ENCODE measurements at regions not wholly inside any gene's neighbourhood (a gene's known extent, or its start where the extent isn't known, plus 50 kb on each side); places are given as distances from the start of the nearest gene placed in this dataset.
A peak's percentile ranks its signal among the peaks of the same experiment; 100 is the strongest.

DNA sequence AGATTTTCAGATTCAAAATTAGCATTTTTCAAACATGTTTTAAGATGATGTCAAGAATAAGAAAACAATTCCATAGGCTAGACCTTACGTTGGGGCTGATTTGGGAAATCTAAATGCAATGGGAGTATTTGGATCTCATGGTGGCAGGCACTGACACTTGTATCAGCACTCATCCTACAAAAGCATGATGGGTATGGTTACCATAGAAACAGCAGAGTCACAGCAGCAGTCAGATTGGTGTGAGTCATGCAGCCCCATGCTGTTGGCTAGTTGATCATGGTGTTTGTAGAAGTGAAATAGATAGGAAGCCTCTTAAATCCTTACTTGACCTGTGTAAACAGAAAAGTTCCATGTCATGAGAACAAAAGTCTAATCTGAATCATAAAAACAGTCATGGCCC is 1637.3 kb upstream of the PABPC4L start:
- CTCF ChIA-PET, result no interaction called here

DNA sequence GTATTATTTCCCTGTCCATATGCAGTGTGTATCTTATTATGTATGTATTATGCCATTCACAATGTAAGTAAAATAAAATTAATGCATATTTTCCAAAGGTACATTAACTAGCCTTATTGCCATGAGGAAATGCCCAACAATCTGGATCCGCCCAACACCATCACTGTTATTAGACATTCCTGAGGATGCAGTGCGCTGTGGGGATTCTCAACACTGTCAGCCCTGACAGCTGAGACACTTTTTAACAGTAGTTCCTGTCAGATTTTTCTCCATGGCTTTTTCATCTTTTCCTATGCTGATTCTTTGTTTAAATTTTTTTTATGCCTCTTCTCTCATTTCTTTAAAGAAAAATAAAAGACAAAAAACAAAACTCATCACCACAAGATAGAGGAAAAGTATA is 1632.9 kb upstream of the PABPC4L start:
- TF ChIP-seq EZH2phosphoT487 (IDR thresholded peaks at IDR 0.05; ENCODE audit: borderline replicate concordance, low read length) (no peak), EZH2 (IDR thresholded peaks at IDR 0.05; ENCODE audit: low read length, unreplicated experiment) (no peak)
- TF ChIP-seq, protein P1, sequence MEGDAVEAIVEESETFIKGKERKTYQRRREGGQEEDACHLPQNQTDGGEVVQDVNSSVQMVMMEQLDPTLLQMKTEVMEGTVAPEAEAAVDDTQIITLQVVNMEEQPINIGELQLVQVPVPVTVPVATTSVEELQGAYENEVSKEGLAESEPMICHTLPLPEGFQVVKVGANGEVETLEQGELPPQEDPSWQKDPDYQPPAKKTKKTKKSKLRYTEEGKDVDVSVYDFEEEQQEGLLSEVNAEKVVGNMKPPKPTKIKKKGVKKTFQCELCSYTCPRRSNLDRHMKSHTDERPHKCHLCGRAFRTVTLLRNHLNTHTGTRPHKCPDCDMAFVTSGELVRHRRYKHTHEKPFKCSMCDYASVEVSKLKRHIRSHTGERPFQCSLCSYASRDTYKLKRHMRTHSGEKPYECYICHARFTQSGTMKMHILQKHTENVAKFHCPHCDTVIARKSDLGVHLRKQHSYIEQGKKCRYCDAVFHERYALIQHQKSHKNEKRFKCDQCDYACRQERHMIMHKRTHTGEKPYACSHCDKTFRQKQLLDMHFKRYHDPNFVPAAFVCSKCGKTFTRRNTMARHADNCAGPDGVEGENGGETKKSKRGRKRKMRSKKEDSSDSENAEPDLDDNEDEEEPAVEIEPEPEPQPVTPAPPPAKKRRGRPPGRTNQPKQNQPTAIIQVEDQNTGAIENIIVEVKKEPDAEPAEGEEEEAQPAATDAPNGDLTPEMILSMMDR (conservative IDR thresholded peaks at IDR 0.05; ENCODE audit: low read depth, low read length), result no peak
- DNase-seq (no peak), ATAC-seq (no peak)
- Histone ChIP-seq H4K20me1 (ENCODE audit: low read length) (no peaks in the 10 kb centered on the region), H2AFZ (ENCODE audit: low read length) (no peak overlapping the region), H3K9me3 (ENCODE audit: low read length) (no peaks in the 10 kb centered on the region), H3K4me2 (ENCODE audit: low read length) (no peak overlapping the region), H3K27ac (ENCODE audit: low read length) (no peak overlapping the region), H3K4me3 (ENCODE audit: low read length) (no peak overlapping the region), H3K27me3 (ENCODE audit: low read length) (no peaks in the 10 kb centered on the region), H3K79me2 (ENCODE audit: low read length) (no peaks in the 10 kb centered on the region), H3K9ac (ENCODE audit: low read length) (no peak overlapping the region), H3F3A (ENCODE audit: low read length, unreplicated experiment) (no peaks in the 10 kb centered on the region), H3K4me1 (ENCODE audit: insufficient read depth, low read length) (no peaks in the 10 kb centered on the region), H3K9me2 (replicated peaks; ENCODE audit: low read length) (no peaks in the 10 kb centered on the region), H3K36me3 (ENCODE audit: low read depth, low read length) (no peaks in the 10 kb centered on the region)
- ChIA-PET CTCF (no interaction called here), POLR2A (ENCODE audit: unreplicated experiment) (no interaction called here)
- intact Hi-C loops (cut with micrococcal nuclease), result no loop called here
- no TSS peak for BruUV-seq (replicated peaks)

More for the DNA sequence above, 1637.3 kb upstream of the PABPC4L start:
- H3K27ac ChIP-seq (ENCODE audit: low read length), result no peak overlapping the region
- no peaks in the 10 kb centered on the region for H3K79me2 ChIP-seq (ENCODE audit: low read length)
- ATAC-seq, result peak; percentile 37
- H3K9ac ChIP-seq (ENCODE audit: low read length), result no peak overlapping the region
- H3K4me3 ChIP-seq (ENCODE audit: low read length), result no peak overlapping the region
- H3K4me1 ChIP-seq (ENCODE audit: insufficient read depth, low read length), result no peaks in the 10 kb centered on the region
- intact Hi-C loops (cut with micrococcal nuclease), result no loop called here
- H3K27me3 ChIP-seq (ENCODE audit: low read length), result no peaks in the 10 kb centered on the region
- no peaks in the 10 kb centered on the region for H4K20me1 ChIP-seq (ENCODE audit: low read length)
- BruUV-seq (replicated peaks), result no TSS peak
- no peaks in the 10 kb centered on the region for H3K9me2 ChIP-seq (replicated peaks; ENCODE audit: low read length)
- H3K9me3 ChIP-seq (ENCODE audit: low read length), result no peaks in the 10 kb centered on the region
- no peak overlapping the region for H3K4me2 ChIP-seq (ENCODE audit: low read length)
- DNase-seq, result peak; percentile 34
- no peaks in the 10 kb centered on the region for H3K36me3 ChIP-seq (ENCODE audit: low read depth, low read length)
- no peaks in the 10 kb centered on the region for H3F3A ChIP-seq (ENCODE audit: low read length, unreplicated experiment)
- POLR2A ChIA-PET (ENCODE audit: unreplicated experiment), result no interaction called here
- H2AFZ ChIP-seq (ENCODE audit: low read length), result no peak overlapping the region
- TF ChIP-seq EZH2 (IDR thresholded peaks at IDR 0.05; ENCODE audit: low read length, unreplicated experiment) (no peak), EZH2phosphoT487 (IDR thresholded peaks at IDR 0.05; ENCODE audit: borderline replicate concordance, low read length) (no peak)
- TF ChIP-seq, protein P1 (conservative IDR thresholded peaks at IDR 0.05; ENCODE audit: low read depth, low read length), result no peak

DNA sequence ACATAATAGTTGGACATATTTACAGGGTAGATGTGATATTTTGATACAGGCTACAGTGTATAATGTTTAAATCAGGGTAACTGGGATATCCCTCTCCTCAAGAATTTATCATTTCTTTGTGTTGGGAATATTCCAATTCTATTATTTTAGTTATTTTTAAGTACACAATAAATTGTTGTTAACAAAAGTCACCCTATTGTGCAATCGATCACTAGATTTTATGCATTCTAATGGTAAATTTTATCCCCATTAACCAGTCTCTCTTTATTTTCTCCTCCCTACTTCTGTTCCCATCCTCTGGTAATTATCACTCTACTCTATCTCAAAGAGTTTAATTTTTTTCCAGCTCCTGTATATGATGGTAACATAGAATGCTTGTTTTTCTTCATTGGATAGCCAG is 1631.9 kb upstream of the PABPC4L start:
- intact Hi-C loops (cut with micrococcal nuclease), result no loop called here

More for the DNA sequence above, 1631.9 kb upstream of the PABPC4L start:
- Histone ChIP-seq H3K36me3 (ENCODE audit: low read depth, low read length) (no peaks in the 10 kb centered on the region), H3K9ac (ENCODE audit: low read length) (no peak overlapping the region), H3K79me2 (ENCODE audit: low read length) (no peaks in the 10 kb centered on the region), H3K4me1 (ENCODE audit: insufficient read depth, low read length) (no peaks in the 10 kb centered on the region), H3K27me3 (ENCODE audit: low read length) (no peaks in the 10 kb centered on the region), H3F3A (ENCODE audit: low read length, unreplicated experiment) (no peaks in the 10 kb centered on the region), H3K27ac (ENCODE audit: low read length) (no peak overlapping the region), H2AFZ (ENCODE audit: low read length) (no peak overlapping the region), H3K9me2 (replicated peaks; ENCODE audit: low read length) (no peaks in the 10 kb centered on the region), H3K4me3 (ENCODE audit: low read length) (no peak overlapping the region), H3K4me2 (ENCODE audit: low read length) (no peak overlapping the region), H3K9me3 (ENCODE audit: low read length) (no peaks in the 10 kb centered on the region), H4K20me1 (ENCODE audit: low read length) (no peaks in the 10 kb centered on the region)
- no peak for ATAC-seq
- no peak for DNase-seq
- ChIA-PET CTCF (no interaction called here), POLR2A (ENCODE audit: unreplicated experiment) (no interaction called here)
- TF ChIP-seq EZH2phosphoT487 (IDR thresholded peaks at IDR 0.05; ENCODE audit: borderline replicate concordance, low read length), result no peak
- TF ChIP-seq EZH2 (IDR thresholded peaks at IDR 0.05; ENCODE audit: low read length, unreplicated experiment), result no peak
- TF ChIP-seq, protein P1 (conservative IDR thresholded peaks at IDR 0.05; ENCODE audit: low read depth, low read length), result no peak
- BruUV-seq (replicated peaks), result no TSS peak
